AG09319 (cell line): ENCODE measurements at regions not wholly inside any gene's neighbourhood (a gene's known extent, or its start where the extent isn't known, plus 50 kb on each side); places are given as distances from the start of the nearest gene placed in this dataset.

Source experiments
- DNase-seq: peaks from one replicate; pipeline ENCODE4 v3.0.0-alpha.2; 2010; ENCODE audit warnings: low read depth; ENCODE audit errors: extremely low read depth
- CTCF ChIP-seq: IDR thresholded peaks from 2 replicates; pipeline ENCODE4 v1.5.1; 2011; ENCODE audit warnings: low read depth, mild to moderate bottlenecking, inconsistent platforms, low read length, moderate library complexity

- no peak for TF ChIP-seq CTCF
Measured at GRCh38 chr6:112459758-112460304, 112.7 kb downstream of the RFPL4B start.

GRCh38 chr6:112464901-112465665 lies 118.0 kb downstream of the RFPL4B start:
- TF ChIP-seq CTCF = no peak

More at GRCh38 chr6:112459758-112460304, 112.7 kb downstream of the RFPL4B start:
- DNase-seq = no peak

GRCh38 chr6:112466373-112467151 lies 119.4 kb downstream of the RFPL4B start:
- DNase-seq = no peak
- TF ChIP-seq CTCF = no peak

More at GRCh38 chr6:112464901-112465665, 118.0 kb downstream of the RFPL4B start:
- DNase-seq = no peak

GRCh38 chr6:112468359-112468758 lies 121.2 kb downstream of the RFPL4B start:
- TF ChIP-seq CTCF = no peak
- no peak for DNase-seq

GRCh38 chr6:112469306-112469705 lies 122.2 kb downstream of the RFPL4B start:
- TF ChIP-seq CTCF = no peak
- no peak for DNase-seq

- TF ChIP-seq CTCF = no peak
- DNase-seq = no peak
Measured at GRCh38 chr6:112470376-112470775, 123.2 kb downstream of the RFPL4B start.

GRCh38 chr6:112470950-112471349 lies 123.8 kb downstream of the RFPL4B start:
- DNase-seq = no peak

More at GRCh38 chr6:112470950-112471349, 123.8 kb downstream of the RFPL4B start:
- TF ChIP-seq CTCF = no peak
